Omental fat pad (tissue), 3 donors: ENCODE measurements at regions not wholly inside any gene's neighbourhood (a gene's known extent, or its start where the extent isn't known, plus 50 kb on each side); places are given as distances from the start of the nearest gene placed in this dataset.
"Not testable (repeated sequence)": the region's sequence is repeated elsewhere in the genome, so short reads cannot be mapped to it uniquely, and the experiment has no call there.

Experiments used
- ATAC-seq: fragments of 150-250 bp; one replicate; pipeline ENCODE4 v1.9.1; 2016; ENCODE audit warnings: mild to moderate bottlenecking, moderate library complexity; ENCODE audit not compliant: low FRiP score
- DNase-seq: peaks from one replicate; pipeline ENCODE4 v3.0.0-alpha.2; 2019; ENCODE audit warnings: low spot score
- TF ChIP-seq, protein P1 (sequence below), 3 donors: fragments of 450-650 bp; IDR thresholded peaks; one replicate each; pipeline ENCODE4 v1.5.1; 2016 to 2017; ENCODE audit warnings: antibody characterized with exemption in 3 of 3, mild to moderate bottlenecking in 3 of 3, moderate library complexity in 2 of 3

DNA sequence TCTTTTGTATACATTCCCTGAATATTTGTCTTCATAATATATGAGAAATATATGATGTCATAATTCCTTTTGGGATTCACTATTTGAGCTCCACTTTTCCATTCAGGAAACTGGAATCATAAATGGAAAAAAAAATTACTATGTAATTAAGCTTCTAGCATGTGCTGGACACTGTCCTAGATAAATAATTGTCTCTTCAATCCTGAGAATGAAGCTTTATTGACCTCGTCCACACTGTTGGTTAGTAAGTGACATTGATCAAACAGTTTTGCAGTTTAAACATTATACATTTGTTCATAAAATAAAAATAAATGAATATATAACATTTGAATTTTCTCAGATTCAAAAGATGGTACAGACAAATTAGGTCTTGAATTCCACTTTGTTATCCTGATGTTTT is 1691.2 kb downstream of the LRRC4C start:
- ATAC-seq (no peak), DNase-seq (no peak)
- TF ChIP-seq, protein P1, sequence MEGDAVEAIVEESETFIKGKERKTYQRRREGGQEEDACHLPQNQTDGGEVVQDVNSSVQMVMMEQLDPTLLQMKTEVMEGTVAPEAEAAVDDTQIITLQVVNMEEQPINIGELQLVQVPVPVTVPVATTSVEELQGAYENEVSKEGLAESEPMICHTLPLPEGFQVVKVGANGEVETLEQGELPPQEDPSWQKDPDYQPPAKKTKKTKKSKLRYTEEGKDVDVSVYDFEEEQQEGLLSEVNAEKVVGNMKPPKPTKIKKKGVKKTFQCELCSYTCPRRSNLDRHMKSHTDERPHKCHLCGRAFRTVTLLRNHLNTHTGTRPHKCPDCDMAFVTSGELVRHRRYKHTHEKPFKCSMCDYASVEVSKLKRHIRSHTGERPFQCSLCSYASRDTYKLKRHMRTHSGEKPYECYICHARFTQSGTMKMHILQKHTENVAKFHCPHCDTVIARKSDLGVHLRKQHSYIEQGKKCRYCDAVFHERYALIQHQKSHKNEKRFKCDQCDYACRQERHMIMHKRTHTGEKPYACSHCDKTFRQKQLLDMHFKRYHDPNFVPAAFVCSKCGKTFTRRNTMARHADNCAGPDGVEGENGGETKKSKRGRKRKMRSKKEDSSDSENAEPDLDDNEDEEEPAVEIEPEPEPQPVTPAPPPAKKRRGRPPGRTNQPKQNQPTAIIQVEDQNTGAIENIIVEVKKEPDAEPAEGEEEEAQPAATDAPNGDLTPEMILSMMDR (IDR thresholded peaks at IDR 0.05): no peak

DNA sequence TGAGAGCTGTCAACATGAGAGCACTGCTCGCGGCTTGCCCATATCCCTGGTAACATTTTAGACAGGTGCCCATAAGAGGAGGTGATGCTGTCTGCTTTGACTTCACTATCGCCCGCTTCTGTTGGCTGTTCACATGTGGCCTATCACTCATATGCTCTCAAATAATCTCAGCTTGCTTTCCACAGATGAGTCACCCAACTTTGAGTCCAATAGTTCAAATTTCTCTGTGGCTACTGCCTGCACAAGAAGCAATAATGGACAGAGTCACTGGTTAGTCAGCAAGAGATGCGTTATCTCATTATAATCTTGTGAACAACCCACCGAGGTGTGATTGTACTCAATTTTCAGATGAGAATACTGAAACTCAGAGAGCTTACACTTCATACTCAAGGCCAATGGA is 1714.1 kb downstream of the LRRC4C start:
- DNase-seq (no peak), ATAC-seq (no peak)
- TF ChIP-seq, protein P1 (IDR thresholded peaks at IDR 0.05): no peak

DNA sequence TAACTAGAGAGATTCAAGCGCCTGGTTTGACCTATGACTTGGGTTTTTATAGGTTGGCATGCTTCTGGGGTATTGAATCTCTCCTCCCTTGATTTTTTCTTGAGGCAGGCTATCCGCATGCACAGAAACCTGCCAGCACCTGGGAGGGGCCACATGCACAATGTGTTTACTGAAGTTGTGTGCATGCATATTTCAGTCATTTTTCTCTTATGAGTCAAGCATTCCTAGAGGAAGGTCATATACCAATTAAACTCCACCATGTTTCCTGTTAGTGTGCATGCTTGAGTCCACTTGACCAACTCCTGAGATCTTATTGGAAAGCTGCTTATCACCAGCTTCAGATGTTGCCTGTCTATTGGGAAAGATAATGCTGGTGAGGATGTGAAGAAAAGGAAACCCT is 1718.4 kb downstream of the LRRC4C start:
- ATAC-seq: no peak
- TF ChIP-seq, protein P1 (IDR thresholded peaks at IDR 0.05): no peak

DNA sequence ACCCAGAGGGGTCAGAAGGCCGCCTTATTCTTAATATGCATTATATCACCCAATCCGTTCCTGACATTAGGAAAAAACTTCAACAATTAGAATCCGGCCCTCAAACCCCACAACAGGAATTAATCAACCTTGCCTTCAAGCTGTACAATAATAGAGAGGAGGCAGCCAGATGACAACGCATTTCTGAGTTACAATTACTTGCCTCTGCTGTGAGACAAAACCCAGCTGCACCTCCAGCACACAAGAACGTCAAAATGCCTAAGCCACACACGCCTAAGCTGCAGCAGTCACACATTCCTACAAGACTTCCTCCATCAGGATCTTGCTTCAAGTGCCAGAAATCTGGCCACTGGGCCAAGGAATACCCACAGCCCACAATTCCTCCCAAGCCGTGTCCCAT is 1723.1 kb downstream of the LRRC4C start:
- DNase-seq, ATAC-seq: not testable (repeated sequence)

More for the DNA sequence above, 1718.4 kb downstream of the LRRC4C start:
- no peak for DNase-seq

DNA sequence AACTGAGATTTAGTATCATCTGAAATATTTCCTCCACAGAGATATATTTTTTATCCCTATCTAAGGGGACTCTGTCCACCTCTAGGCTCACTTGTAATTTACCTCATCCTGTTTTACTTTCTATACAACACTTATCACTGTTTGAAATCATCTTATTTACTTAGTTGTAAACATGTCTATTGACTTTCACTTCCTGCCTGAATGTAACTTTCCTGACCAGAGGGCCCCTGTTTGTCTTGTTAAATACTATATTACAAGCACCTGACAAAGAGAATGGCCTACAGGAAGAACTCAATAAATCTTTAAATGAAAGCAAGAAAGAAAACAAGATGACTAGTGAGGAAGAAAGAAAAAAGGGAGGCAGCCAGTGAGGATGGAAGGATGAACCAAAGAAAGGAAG is 1727.5 kb downstream of the LRRC4C start:
- no peak for ATAC-seq

DNA sequence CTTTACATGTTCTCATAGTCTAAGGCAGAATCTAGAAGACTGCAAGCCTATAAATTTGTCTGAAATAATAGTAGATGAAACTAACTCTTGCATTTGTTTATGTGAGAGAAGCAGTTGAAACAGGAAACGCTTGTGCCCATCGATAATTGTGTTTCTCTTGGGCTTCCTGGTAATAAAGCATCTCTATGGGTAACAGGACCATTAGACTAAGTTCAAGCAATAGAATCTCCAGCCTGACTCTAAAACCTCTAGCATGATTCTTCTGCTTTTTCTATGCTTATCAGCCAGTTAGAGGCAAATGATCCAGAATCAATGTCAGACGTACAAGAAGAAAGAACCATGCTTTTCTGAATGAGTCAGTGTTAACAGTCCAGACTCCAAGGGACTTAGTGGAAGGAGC is 1734.4 kb downstream of the LRRC4C start:
- no peak for DNase-seq
- ATAC-seq: no peak
- TF ChIP-seq, protein P1 (IDR thresholded peaks at IDR 0.05): no peak

More for the DNA sequence above, 1727.5 kb downstream of the LRRC4C start:
- DNase-seq: no peak
- TF ChIP-seq, protein P1 (IDR thresholded peaks at IDR 0.05): no peak

DNA sequence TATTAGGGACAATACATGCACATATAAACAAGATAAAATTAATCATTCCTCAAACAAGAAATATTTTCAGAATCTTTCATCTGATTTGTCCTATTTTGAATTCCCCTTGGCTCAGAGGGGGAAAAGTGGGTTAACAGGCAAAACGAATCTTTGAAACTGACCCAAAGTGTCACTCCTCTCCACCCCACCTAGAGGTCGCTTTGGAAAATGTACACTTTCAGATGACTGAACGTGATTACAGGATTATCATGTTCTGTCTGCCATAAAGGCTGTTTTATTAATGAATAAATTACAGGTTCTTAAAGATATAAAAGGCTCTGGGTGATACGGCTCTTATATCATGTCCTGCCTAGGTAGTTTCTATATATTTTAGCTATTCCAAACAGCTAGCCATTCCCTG is 1735.0 kb downstream of the LRRC4C start:
- no peak for DNase-seq
- TF ChIP-seq, protein P1 (IDR thresholded peaks at IDR 0.05): no peak
- ATAC-seq: no peak

DNA sequence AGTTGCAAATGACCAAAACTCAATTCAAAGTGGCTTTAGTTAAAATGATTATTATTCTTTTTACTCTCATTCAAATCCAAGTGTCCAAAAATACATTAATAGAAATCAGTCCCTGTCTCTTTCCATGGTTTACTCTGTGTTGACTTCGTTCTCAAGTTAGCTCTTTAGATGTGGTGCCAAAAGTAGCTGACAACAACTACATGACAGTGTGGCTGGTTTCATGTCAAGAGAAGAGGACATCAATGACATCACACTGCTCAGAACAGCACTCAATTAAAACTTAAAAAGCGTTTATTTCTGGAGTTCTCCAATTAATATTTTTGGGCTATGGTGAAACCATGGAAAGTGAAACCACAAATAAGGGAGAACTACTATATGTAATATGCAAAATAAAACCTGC is 1746.9 kb downstream of the LRRC4C start:
- TF ChIP-seq, protein P1 (IDR thresholded peaks at IDR 0.05): no peak
- DNase-seq: no peak
- ATAC-seq: no peak
